K562 (cell line): ENCODE measurements at regions not wholly inside any gene's neighbourhood (a gene's known extent, or its start where the extent isn't known, plus 50 kb on each side); places are given as distances from the start of the nearest gene placed in this dataset.

Source experiments
- ATAC-seq: fragments of 200-7000 bp; cut with Tn5 transposase; 3 replicates; pipeline ENCODE4 v1.9.1; 2020; ENCODE audit warnings: moderate library complexity
- BruUV-seq: library from RNA; stranded (reverse); fragments of 400-500 nt; replicated peaks from 2 replicates; lab custom pipeline; 2021; lab: Mats Ljungman, UMichigan
- CTCF ChIA-PET: fragments of 300-600 bp; formaldehyde crosslinking; extraction: SDS; loops from one replicate; lab custom pipeline; 2021; ENCODE audit warnings: low intra/inter-chr PET ratio; lab: Yijun Ruan, JAX
- POLR2A ChIA-PET: fragments of 300-600, 350-650 bp; sonication (Branson Sonifier 250); formaldehyde crosslinking; extraction: SDS; loops from one replicate; lab custom pipeline; 2021; ENCODE audit warnings: antibody characterized with exemption, inconsistent platforms; lab: Yijun Ruan, JAX
- DNase-seq, 4 experiments: peaks; one replicate each; pipeline versions ENCODE4 v3.0.0 to v3.0.0-alpha.2; 2011 to 2018; ENCODE audit warnings: low spot score in 3 of 4, mixed read lengths in 3 of 4; ENCODE audit errors: extremely low read depth in 1 of 4
- FAIRE-seq: peaks from 2 replicates; lab custom pipeline; 2011; peaks lifted over from hg19 to GRCh38; lab: Jason Lieb, UNC
- H2AFZ ChIP-seq: 2 replicates; pipeline ENCODE4 v1.6.0; 2011; ENCODE audit warnings: low read depth, low read length, control low read depth, inconsistent platforms
- H3K27ac ChIP-seq: fragments of 200-600 bp; 3 replicates; pipeline ENCODE4 v1.8.0; 2011; ENCODE audit warnings: low read depth, mild to moderate bottlenecking, control low read depth, inconsistent platforms, low read length, moderate library complexity, mixed read lengths; ENCODE audit errors: extremely low read depth
- H3K27me3 ChIP-seq, 2 experiments: fragments of 300-600 bp in 1 of 2; 2 replicates in 1 of 2; 3 replicates in 1 of 2; pipeline versions ENCODE4 v1.6.0 to v1.8.0; 2011; ENCODE audit warnings: inconsistent platforms in 2 of 2, low read length in 2 of 2, mild to moderate bottlenecking in 1 of 2, mixed read lengths in 1 of 2, moderate library complexity in 1 of 2; ENCODE audit not compliant: control insufficient read depth in 2 of 2, insufficient read depth in 2 of 2
- H3K36me3 ChIP-seq: fragments of 300-600 bp; 3 replicates; pipeline ENCODE4 v1.8.0; 2011; ENCODE audit warnings: mild to moderate bottlenecking, low read length, inconsistent platforms; ENCODE audit not compliant: control insufficient read depth, insufficient read depth
- H3K4me1 ChIP-seq, 2 experiments: fragments of 200-600 bp in 1 of 2; replicated peaks in 1 of 2; 2 replicates in 1 of 2; 3 replicates in 1 of 2; pipeline versions ENCODE4 v1.5.1 to v1.8.0; 2011; ENCODE audit warnings: inconsistent platforms in 2 of 2, low read length in 2 of 2, mild to moderate bottlenecking in 1 of 2, mixed read lengths in 1 of 2, moderate library complexity in 1 of 2; ENCODE audit not compliant: control insufficient read depth in 2 of 2, insufficient read depth in 2 of 2
- H3K4me2 ChIP-seq: 2 replicates; pipeline ENCODE4 v1.6.1; 2011; ENCODE audit warnings: low read length, control low read depth, inconsistent platforms, mixed read lengths; ENCODE audit not compliant: insufficient read depth
- H3K4me3 ChIP-seq: fragments of 200-600 bp; sonication (generic), shearing (Covaris generic); 2 replicates; pipeline ENCODE4 v1.5.1; 2016; ENCODE audit warnings: control low read depth, inconsistent platforms
- H3K79me2 ChIP-seq: fragments of 200-600 bp; 3 replicates; pipeline ENCODE4 v1.8.0; 2011; ENCODE audit warnings: low read length, inconsistent platforms; ENCODE audit not compliant: control insufficient read depth, insufficient read depth
- H3K9ac ChIP-seq, 2 experiments: 2 replicates each; pipeline versions ENCODE4 v1.6.0 to v1.6.1; 2011; ENCODE audit warnings: low read depth in 2 of 2, low read length in 2 of 2, control low read depth in 1 of 2, inconsistent platforms in 1 of 2, mild to moderate bottlenecking in 1 of 2, mixed read lengths in 1 of 2; ENCODE audit not compliant: insufficient read depth in 1 of 2
- H3K9me1 ChIP-seq: one replicate; pipeline ENCODE4 v1.6.0; 2011; ENCODE audit warnings: inconsistent platforms, mild to moderate bottlenecking, low read length, moderate library complexity; ENCODE audit not compliant: control insufficient read depth, insufficient read depth
- H3K9me3 ChIP-seq: replicated peaks from 2 replicates; pipeline ENCODE4 v1.5.1; 2011; ENCODE audit warnings: low read depth, low read length, inconsistent platforms; ENCODE audit not compliant: control insufficient read depth, insufficient read depth
- H4K20me1 ChIP-seq: replicated peaks from 2 replicates; pipeline ENCODE4 v1.6.1; 2011; ENCODE audit warnings: low read length, inconsistent platforms, mixed read lengths; ENCODE audit not compliant: control insufficient read depth, insufficient read depth
- CEBPG ChIP-seq, 3 experiments: fragments of 200-800 bp in 1 of 3; sonication (Bioruptor generic) in 1 of 3; sonication (generic) in 1 of 3; formaldehyde crosslinking in 1 of 3; IDR thresholded peaks in 2 of 3; conservative IDR thresholded peaks in 1 of 3; 2 replicates each; pipeline versions ENCODE4 v1.6.1 to v1.8.0; 2016 to 2022; ENCODE audit warnings: missing compliant biosample characterization in 2 of 3, missing genetic modification characterization in 2 of 3, mild to moderate bottlenecking in 1 of 3, missing genetic modification reagents in 1 of 3
- SP1 ChIP-seq: sonication (generic); formaldehyde crosslinking; IDR thresholded peaks from 2 replicates; pipeline ENCODE4 v1.8.1; 2022; ENCODE audit warnings: mild to moderate bottlenecking, missing genetic modification reagents
- in situ Hi-C: fragments of 300-500 bp; cut with MboI; formaldehyde crosslinking; loops from 4 replicates; pipeline ENCODE4 v1.15.0; 2018; ENCODE audit warnings: inconsistent platforms, mixed read lengths
- intact Hi-C: fragments of 100-400 bp; cut with micrococcal nuclease; formaldehyde crosslinking; loops from 2 replicates; pipeline ENCODE4 v1.14.2; 2022
- TF ChIP-seq, protein P1 (sequence below): IDR thresholded peaks from 2 replicates; pipeline ENCODE4 v1.6.1; 2011; ENCODE audit warnings: borderline replicate concordance, low read depth, mild to moderate bottlenecking, moderate library complexity, low read length; ENCODE audit not compliant: insufficient read depth, poor library complexity, severe bottlenecking

DNA sequence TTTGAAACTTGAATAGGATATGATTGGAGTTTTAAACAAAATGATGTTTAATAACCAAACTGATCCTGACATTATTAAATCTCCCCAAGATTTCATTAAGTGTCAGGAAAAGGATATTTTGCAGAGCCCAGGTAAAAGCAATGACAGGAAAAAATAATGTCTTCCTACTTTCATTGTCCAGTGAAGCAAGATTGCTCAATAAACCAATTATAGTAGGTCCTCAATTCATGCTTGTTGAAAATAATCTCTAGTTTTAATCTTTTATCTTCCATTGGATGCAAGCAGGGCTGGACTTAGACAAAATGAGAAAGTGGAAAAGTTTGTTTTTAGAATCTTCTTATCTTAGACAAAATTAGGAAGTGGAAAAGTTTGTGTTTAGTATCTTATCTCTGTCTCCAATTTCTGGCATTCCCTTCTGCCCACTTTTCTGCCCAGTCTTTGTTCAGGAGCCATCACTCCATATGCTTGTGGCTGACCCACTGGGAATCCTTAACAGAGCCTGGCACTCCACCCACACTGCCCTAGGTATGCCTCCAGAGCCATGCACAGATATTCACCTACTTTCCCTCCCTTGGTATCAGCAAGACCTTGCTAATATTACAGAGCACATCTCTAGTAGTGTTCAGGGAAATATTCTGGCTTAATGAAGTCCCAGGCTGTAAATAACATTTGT, 57.0 kb upstream of the CARMIL1 start:
- no peak for DNase-seq
- Histone ChIP-seq H4K20me1 (no peaks in the 10 kb centered on the region), H3K9me3 (no peaks in the 10 kb centered on the region), H3K27me3 (peaks cover 0 to 15% of the 10 kb centered on the region in 2 experiments; a peak in 3 of 5 replicates), H2AFZ (no peak overlapping the region), H3K4me3 (no peak overlapping the region), H3K9me1 (no peaks in the 10 kb centered on the region), H3K79me2 (no peaks in the 10 kb centered on the region), H3K4me1 (peaks cover 0 to 5% of the 10 kb centered on the region in 2 experiments; a peak in 1 of 5 replicates), H3K4me2 (no peak overlapping the region), H3K27ac (no peak overlapping the region), H3K9ac (no peak overlapping the region), H3K36me3 (no peaks in the 10 kb centered on the region)
- TF ChIP-seq SP1 (CRISPR knock-in tag) (no peak), CEBPG (CRISPR knock-in tag; IDR thresholded peaks at IDR 0.05) (no peak), CEBPG (tag; conservative IDR thresholded peaks at IDR 0.05 in 1 of 2, IDR thresholded peaks at IDR 0.05 in 1 of 2) (0 out of 4 replicates have a peak, but pooled peaks of 1 of the 2 experiments have one; percentile 49)
- TF ChIP-seq, protein P1, sequence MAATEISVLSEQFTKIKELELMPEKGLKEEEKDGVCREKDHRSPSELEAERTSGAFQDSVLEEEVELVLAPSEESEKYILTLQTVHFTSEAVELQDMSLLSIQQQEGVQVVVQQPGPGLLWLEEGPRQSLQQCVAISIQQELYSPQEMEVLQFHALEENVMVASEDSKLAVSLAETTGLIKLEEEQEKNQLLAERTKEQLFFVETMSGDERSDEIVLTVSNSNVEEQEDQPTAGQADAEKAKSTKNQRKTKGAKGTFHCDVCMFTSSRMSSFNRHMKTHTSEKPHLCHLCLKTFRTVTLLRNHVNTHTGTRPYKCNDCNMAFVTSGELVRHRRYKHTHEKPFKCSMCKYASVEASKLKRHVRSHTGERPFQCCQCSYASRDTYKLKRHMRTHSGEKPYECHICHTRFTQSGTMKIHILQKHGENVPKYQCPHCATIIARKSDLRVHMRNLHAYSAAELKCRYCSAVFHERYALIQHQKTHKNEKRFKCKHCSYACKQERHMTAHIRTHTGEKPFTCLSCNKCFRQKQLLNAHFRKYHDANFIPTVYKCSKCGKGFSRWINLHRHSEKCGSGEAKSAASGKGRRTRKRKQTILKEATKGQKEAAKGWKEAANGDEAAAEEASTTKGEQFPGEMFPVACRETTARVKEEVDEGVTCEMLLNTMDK: no peak
- BruUV-seq: no TSS peak
- in situ Hi-C loops (loop anchor here (10.0 kb wide), 1 partner anchor 373 kb away; no protein-coding TSS in a partner anchor), intact Hi-C loops (no loop called here)
- ChIA-PET CTCF (interaction anchor here (0.6 to 2.7 kb wide), 4 partner anchors 268 to 1273 kb away, joined by 3 to 19 read pairs (median 6); no protein-coding TSS in a partner anchor), POLR2A (no interaction called here)
- no peak for ATAC-seq
- FAIRE-seq: no peak
